SK-N-SH (cell line): ENCODE measurements at regions not wholly inside any gene's neighbourhood (a gene's known extent, or its start where the extent isn't known, plus 50 kb on each side); places are given as distances from the start of the nearest gene placed in this dataset.

ENCODE experiments used
- CTCF ChIA-PET: fragments of 300-600, 350-600 bp; formaldehyde crosslinking; extraction: SDS; loops from one replicate; lab custom pipeline; 2021; lab: Yijun Ruan, JAX
- POLR2A ChIA-PET: fragments of 350-600 bp; sonication (Branson Sonifier 250); formaldehyde crosslinking; extraction: SDS; loops from one replicate; lab custom pipeline; 2020; ENCODE audit warnings: antibody characterized with exemption, inconsistent platforms; lab: Yijun Ruan, JAX
- DNase-seq: peaks from one replicate; pipeline ENCODE4 v3.0.0; 2012
- H2AFZ ChIP-seq: fragments of 200-600 bp; sonication (generic); 2 replicates; pipeline ENCODE4 v1.8.1; 2016; ENCODE audit warnings: antibody characterized with exemption, mild to moderate bottlenecking, low read depth
- H3F3A ChIP-seq: fragments of 200-600 bp; sonication (generic); replicated peaks from 2 replicates; pipeline ENCODE3; 2016; ENCODE audit warnings: antibody characterized with exemption, mild to moderate bottlenecking; ENCODE audit not compliant: insufficient read depth
- H3K27ac ChIP-seq, 2 experiments: fragments of 200-500 bp in 1 of 2; fragments of 200-600 bp in 1 of 2; sonication (Bioruptor generic) in 1 of 2; sonication (generic), shearing (Covaris generic) in 1 of 2; 2 replicates each; pipeline versions ENCODE4 v1.5.1 to v1.6.1; 2014 to 2016; ENCODE audit warnings: low read depth in 2 of 2, inconsistent platforms in 1 of 2, low read length in 1 of 2, mild to moderate bottlenecking in 1 of 2, mixed read lengths in 1 of 2
- H3K27me3 ChIP-seq: fragments of 200-600 bp; sonication (generic), shearing (Covaris generic); 2 replicates; pipeline ENCODE4 v1.6.1; 2016; ENCODE audit warnings: mixed run types; ENCODE audit not compliant: insufficient read depth
- H3K36me3 ChIP-seq, 2 experiments: fragments of 200-500 bp in 1 of 2; fragments of 200-600 bp in 1 of 2; sonication (Bioruptor generic) in 1 of 2; sonication (generic) in 1 of 2; replicated peaks in 1 of 2; 2 replicates each; pipeline versions ENCODE3 to v1.5.1; 2014 to 2016; ENCODE audit warnings: low read length in 1 of 2, mild to moderate bottlenecking in 1 of 2; ENCODE audit not compliant: insufficient read depth in 2 of 2, control insufficient read depth in 1 of 2
- H3K4me1 ChIP-seq, 2 experiments: fragments of 200-500 bp in 1 of 2; fragments of 200-600 bp in 1 of 2; sonication (Bioruptor generic) in 1 of 2; sonication (generic), shearing (Covaris generic) in 1 of 2; 2 replicates each; pipeline versions ENCODE4 v1.5.1 to v1.6.1; 2014 to 2016; ENCODE audit warnings: low read depth in 1 of 2, low read length in 1 of 2, mixed run types in 1 of 2; ENCODE audit not compliant: insufficient read depth in 2 of 2, control insufficient read depth in 1 of 2
- H3K4me2 ChIP-seq: fragments of 200-600 bp; sonication (generic), shearing (Covaris generic); 2 replicates; pipeline ENCODE4 v1.6.1; 2017; ENCODE audit warnings: mixed run types
- H3K4me3 ChIP-seq, 2 experiments: fragments of 200-500 bp in 1 of 2; fragments of 200-600 bp in 1 of 2; sonication (Bioruptor generic) in 1 of 2; sonication (generic), shearing (Covaris generic) in 1 of 2; 2 replicates each; pipeline versions ENCODE4 v1.5.1 to v1.8.1; 2014 to 2016; ENCODE audit warnings: low read depth in 2 of 2, inconsistent platforms in 1 of 2, low read length in 1 of 2, mild to moderate bottlenecking in 1 of 2, mixed read lengths in 1 of 2, moderate library complexity in 1 of 2
- H3K79me2 ChIP-seq: fragments of 200-600 bp; sonication (generic); 2 replicates; pipeline ENCODE4 v1.8.1; 2017; ENCODE audit warnings: mild to moderate bottlenecking; ENCODE audit not compliant: insufficient read depth
- H3K9ac ChIP-seq: fragments of 200-600 bp; sonication (generic); 2 replicates; pipeline ENCODE4 v1.6.1; 2017; ENCODE audit warnings: mixed run types
- H3K9me2 ChIP-seq: fragments of 200-600 bp; sonication (generic); 2 replicates; pipeline ENCODE4 v1.6.1; 2017; ENCODE audit warnings: mixed run types
- H3K9me3 ChIP-seq: fragments of 200-600 bp; sonication (generic); 2 replicates; pipeline ENCODE4 v1.6.1; 2017; ENCODE audit warnings: mixed run types, mild to moderate bottlenecking, moderate library complexity
- H4K20me1 ChIP-seq: fragments of 200-600 bp; sonication (generic); 2 replicates; pipeline ENCODE4 v1.6.1; 2017; ENCODE audit warnings: mild to moderate bottlenecking, mixed run types; ENCODE audit not compliant: insufficient read depth
- CHD2 ChIP-seq: fragments of 150-350 bp; IDR thresholded peaks from 2 replicates; pipeline ENCODE4 v1.6.1; 2018; ENCODE audit warnings: low read length; ENCODE audit not compliant: partially characterized antibody
- EP300 ChIP-seq, 2 experiments: IDR thresholded peaks; 2 replicates each; pipeline versions ENCODE4 v1.4.0 to v1.6.1; 2012; ENCODE audit warnings: borderline replicate concordance in 1 of 2, low read depth in 1 of 2, low read length in 1 of 2
- EZH2phosphoT487 ChIP-seq: fragments of 200-600 bp; sonication (generic); IDR thresholded peaks from 2 replicates; pipeline ENCODE4 v1.6.1; 2017; ENCODE audit warnings: low read depth, mixed run types, mild to moderate bottlenecking, antibody characterized with exemption, moderate library complexity, borderline replicate concordance
- GABPA ChIP-seq: IDR thresholded peaks from 2 replicates; pipeline ENCODE4 v1.4.0; 2012; ENCODE audit warnings: low read depth, mild to moderate bottlenecking
- GATA2 ChIP-seq: sonication (generic); formaldehyde crosslinking; IDR thresholded peaks from 2 replicates; pipeline ENCODE4 v1.5.0; 2020; ENCODE audit warnings: mild to moderate bottlenecking, missing genetic modification reagents
- JUND ChIP-seq: IDR thresholded peaks from 2 replicates; pipeline ENCODE4 v1.4.0; 2012
- NFIC ChIP-seq: IDR thresholded peaks from 2 replicates; pipeline ENCODE4 v1.4.0; 2012; ENCODE audit warnings: borderline replicate concordance
- NRF1 ChIP-seq: IDR thresholded peaks from 2 replicates; pipeline ENCODE4 v1.6.1; 2012; ENCODE audit warnings: low read depth, mild to moderate bottlenecking, low read length
- RAD21 ChIP-seq: IDR thresholded peaks from 2 replicates; pipeline ENCODE4 v1.6.1; 2012; ENCODE audit warnings: mild to moderate bottlenecking, low read length
- RFX5 ChIP-seq: IDR thresholded peaks from 2 replicates; pipeline ENCODE4 v1.6.1; 2012; ENCODE audit warnings: mild to moderate bottlenecking, improper control_type of control experiment, low read length
- RXRA ChIP-seq: IDR thresholded peaks from 2 replicates; pipeline ENCODE4 v1.4.0; 2012; ENCODE audit warnings: low read depth, mild to moderate bottlenecking, borderline replicate concordance
- TAF1 ChIP-seq: IDR thresholded peaks from 2 replicates; pipeline ENCODE4 v1.6.1; 2012; ENCODE audit warnings: low read depth, mild to moderate bottlenecking, low read length, moderate library complexity, borderline replicate concordance
- TEAD4 ChIP-seq: IDR thresholded peaks from 2 replicates; pipeline ENCODE4 v1.4.0; 2012; ENCODE audit warnings: mild to moderate bottlenecking, borderline replicate concordance; ENCODE audit not compliant: insufficient read depth
- USF2 ChIP-seq: fragments of 150-350 bp; IDR thresholded peaks from 2 replicates; pipeline ENCODE4 v1.6.1; 2017; ENCODE audit warnings: antibody characterized with exemption, low read length, low read depth, borderline replicate concordance
- WGBS: methylation state at CpG from one replicate; pipeline ENCODE4 v1.1.6; 2017; ENCODE audit warnings: low lambda C conversion rate; 5-methylcytosine and 5-hydroxymethylcytosine counted together
- TF ChIP-seq, protein P1 (sequence below): IDR thresholded peaks from 2 replicates; pipeline ENCODE4 v1.4.0; 2012; ENCODE audit warnings: low read depth, borderline replicate concordance
- TF ChIP-seq, protein P2 (sequence below): fragments of 150-350 bp; IDR thresholded peaks from 2 replicates; pipeline ENCODE4 v1.6.1; 2016; ENCODE audit warnings: mild to moderate bottlenecking, low read depth, low read length

- ChIA-PET CTCF (no interaction called here), POLR2A (no interaction called here)
- no peaks in the 10 kb centered on the region for H3K9me3 ChIP-seq
- H3K27ac ChIP-seq: peak overlapping the region in 1 of 2 experiments; percentile 51; a peak in 1 of 4 replicates
- H3F3A ChIP-seq: peaks cover 32% of the 10 kb centered on the region
- no peak overlapping the region for H3K4me2 ChIP-seq
- no peaks in the 10 kb centered on the region for H3K36me3 ChIP-seq
- no peaks in the 10 kb centered on the region for H3K9me2 ChIP-seq
- WGBS: 69% methylated on average over 6 of the region's 6 CpGs
- H3K27me3 ChIP-seq: no peaks in the 10 kb centered on the region
- no peak overlapping the region for H3K4me3 ChIP-seq
- H3K4me1 ChIP-seq: peaks cover 0 to 27% of the 10 kb centered on the region in 2 experiments; a peak in 2 of 4 replicates
- no peaks in the 10 kb centered on the region for H3K79me2 ChIP-seq
- DNase-seq: no peak
- no peak overlapping the region for H3K9ac ChIP-seq
- H2AFZ ChIP-seq: no peak overlapping the region
- H4K20me1 ChIP-seq: no peaks in the 10 kb centered on the region
- TF ChIP-seq NFIC (no peak), RFX5 (no peak), TEAD4 (no peak), TAF1 (no peak), NRF1 (no peak), RAD21 (no peak), EZH2phosphoT487 (no peak), CHD2 (no peak), RXRA (no peak), USF2 (no peak), GABPA (no peak), GATA2 (CRISPR knock-in tag) (no peak), JUND (no peak), EP300 (IDR thresholded peaks at IDR 0.05; ENCODE audit: borderline replicate concordance in 1 of 2, low read depth in 1 of 2, low read length in 1 of 2) (no peak)
- TF ChIP-seq, protein P1, sequence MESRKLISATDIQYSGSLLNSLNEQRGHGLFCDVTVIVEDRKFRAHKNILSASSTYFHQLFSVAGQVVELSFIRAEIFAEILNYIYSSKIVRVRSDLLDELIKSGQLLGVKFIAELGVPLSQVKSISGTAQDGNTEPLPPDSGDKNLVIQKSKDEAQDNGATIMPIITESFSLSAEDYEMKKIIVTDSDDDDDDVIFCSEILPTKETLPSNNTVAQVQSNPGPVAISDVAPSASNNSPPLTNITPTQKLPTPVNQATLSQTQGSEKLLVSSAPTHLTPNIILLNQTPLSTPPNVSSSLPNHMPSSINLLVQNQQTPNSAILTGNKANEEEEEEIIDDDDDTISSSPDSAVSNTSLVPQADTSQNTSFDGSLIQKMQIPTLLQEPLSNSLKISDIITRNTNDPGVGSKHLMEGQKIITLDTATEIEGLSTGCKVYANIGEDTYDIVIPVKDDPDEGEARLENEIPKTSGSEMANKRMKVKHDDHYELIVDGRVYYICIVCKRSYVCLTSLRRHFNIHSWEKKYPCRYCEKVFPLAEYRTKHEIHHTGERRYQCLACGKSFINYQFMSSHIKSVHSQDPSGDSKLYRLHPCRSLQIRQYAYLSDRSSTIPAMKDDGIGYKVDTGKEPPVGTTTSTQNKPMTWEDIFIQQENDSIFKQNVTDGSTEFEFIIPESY: no peak
- TF ChIP-seq, protein P2, sequence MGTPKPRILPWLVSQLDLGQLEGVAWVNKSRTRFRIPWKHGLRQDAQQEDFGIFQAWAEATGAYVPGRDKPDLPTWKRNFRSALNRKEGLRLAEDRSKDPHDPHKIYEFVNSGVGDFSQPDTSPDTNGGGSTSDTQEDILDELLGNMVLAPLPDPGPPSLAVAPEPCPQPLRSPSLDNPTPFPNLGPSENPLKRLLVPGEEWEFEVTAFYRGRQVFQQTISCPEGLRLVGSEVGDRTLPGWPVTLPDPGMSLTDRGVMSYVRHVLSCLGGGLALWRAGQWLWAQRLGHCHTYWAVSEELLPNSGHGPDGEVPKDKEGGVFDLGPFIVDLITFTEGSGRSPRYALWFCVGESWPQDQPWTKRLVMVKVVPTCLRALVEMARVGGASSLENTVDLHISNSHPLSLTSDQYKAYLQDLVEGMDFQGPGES: no peak
- TF ChIP-seq, all 33 proteins: peak for 0
Measured at GRCh38 chr11:103636232-103636631, 400.2 kb upstream of the DDI1 start.
